CMK (cell line): ENCODE measurements at regions not wholly inside any gene's neighbourhood (a gene's known extent, or its start where the extent isn't known, plus 50 kb on each side); places are given as distances from the start of the nearest gene placed in this dataset.

Source experiments
- DNase-seq: peaks from one replicate; pipeline ENCODE4 v3.0.0-alpha.2; 2010; ENCODE audit warnings: low read depth

DNA sequence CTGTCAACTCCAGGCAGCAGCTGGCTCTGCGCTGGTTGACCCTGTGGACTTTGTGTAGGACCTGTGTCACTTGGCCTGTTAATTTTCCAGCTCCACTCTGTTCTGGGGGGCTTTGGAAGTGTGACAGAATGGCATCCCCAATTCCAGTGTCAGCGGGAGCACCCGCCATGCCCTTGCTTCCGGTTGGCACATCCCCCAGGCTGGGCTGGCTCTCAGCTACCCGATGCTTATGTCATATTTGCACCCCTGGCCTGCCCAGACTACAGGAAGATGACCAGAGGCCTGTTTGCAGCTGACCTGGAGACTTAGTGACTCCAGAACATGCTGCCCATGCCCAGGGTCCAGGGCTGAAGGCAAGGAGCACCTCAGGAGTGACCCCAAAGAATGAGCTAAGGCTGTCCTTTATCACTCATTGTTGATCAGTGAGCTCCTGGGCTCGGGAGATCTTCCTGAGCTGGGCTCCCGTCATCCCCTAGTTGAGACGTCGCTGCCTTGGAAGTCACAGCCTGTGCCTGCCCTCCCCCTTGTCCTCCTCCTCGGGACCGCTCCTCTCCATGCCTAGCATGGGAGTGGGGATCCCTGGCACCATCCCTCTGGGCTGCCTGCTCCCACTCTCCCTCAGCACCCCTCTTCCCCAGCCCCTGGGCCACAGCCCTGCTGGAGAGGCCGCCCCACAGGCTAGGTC, 163.4 kb upstream of the RTL1 start:
- no peak for DNase-seq

DNA sequence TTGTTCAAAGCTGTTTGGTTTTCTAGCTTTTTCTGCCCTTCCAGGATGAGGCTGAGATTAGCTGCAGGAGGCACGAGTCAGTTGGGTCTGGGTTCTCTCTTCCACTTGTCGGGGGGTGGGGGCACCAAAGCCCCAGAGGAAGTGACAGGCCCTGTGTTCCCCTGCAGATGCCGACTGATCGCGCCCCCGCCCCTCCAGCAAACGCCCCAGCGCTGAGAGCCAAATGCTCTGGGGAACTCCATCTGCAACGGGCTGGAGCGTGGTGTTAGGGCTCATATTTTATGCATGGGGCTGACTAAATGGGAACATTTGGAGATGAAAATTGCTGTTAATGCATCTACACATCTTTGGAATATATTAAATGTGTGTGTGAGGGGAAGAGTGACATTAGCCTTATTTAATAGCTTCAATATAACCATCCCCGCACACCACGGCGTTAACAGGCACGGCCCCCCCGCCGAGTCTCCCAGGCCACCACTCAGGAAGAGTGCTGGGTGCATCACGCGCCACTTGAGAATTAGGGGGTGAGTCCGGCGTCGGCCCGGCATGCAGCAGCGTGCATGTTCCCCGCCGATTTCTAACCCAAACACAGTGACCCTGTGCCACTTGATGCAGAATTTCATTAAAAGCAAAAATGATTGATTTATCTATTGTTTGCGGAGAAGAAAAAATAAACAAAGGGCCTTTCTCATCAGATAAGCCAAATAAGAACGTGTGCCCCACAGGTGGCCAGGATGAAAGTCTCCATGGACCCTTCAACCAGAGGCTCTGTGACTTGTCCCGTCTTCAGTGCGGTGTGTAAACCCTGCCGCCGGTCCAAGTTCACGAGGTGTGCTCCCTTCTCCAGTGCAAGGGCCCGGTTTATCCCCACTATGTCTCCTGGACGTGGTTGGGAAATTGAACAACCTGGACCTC, 165.0 kb upstream of the RTL1 start:
- no peak for DNase-seq

DNA sequence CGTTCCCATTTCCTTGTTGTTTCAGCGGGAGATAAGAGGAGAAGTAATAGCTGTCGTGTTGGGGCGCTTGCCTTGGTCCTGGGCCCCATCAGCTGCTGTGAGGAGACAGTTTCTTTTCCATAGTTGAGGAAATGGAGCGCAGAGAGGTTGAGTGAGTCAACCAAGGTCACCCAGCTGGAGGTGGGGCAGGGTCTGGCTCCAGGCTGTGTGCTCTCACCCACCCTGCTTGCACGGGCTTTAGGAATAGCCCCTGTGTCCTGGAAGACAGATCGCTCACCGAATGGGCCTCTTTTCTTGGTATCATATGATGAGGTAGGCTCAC, 165.7 kb upstream of the RTL1 start:
- no peak for DNase-seq

- no peak for DNase-seq
These were observed 166.3 kb upstream of the RTL1 start for GRCh38 chr14:101069666-101070362.

GRCh38 chr14:101070540-101071492, 167.3 kb upstream of the RTL1 start:
- DNase-seq: no peak

DNA sequence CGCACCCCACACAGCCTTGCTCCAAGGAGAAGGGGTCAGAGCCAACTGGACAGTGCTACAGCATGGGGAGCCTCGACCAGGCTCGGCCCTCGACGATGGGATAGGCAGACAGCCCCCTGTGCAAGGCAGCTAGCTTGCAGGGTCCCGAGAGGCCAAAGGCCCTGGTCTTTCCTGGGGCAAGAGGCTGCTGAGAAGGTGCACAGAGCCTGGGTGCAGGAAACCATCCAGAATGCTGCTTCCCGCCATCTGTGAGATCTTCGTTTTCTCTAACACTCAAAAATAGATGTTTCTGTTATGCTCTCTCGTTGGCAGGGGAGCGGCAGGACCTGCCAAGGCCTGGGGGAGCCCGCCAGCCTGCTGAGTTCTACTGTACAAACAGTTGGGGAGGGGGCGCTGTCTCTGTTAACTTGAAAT, 168.0 kb upstream of the RTL1 start:
- DNase-seq: no peak

GRCh38 chr14:101072070-101072469, 168.5 kb upstream of the RTL1 start:
- no peak for DNase-seq

DNA sequence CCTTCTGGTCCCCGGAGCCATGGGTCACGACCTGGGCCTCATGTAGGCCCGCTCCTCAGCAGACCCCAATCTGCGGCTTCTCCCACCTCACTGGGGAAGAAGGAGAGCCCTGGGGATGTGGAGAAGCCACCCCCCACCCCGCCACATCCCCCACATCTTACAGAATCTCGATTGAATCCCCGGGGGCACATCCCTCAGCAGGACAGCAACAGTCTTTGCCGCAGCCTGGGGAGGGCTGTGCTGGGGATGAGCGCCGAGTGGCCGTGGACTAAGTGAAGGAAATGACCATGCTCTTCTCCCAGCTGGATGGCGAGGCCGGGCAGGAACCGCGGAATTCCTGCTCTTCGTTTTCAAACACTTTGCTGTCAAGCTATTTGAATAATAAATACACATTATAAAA, 169.0 kb upstream of the RTL1 start:
- no peak for DNase-seq

- no peak for DNase-seq
These were observed 169.5 kb upstream of the RTL1 start for GRCh38 chr14:101072945-101073597.

DNA sequence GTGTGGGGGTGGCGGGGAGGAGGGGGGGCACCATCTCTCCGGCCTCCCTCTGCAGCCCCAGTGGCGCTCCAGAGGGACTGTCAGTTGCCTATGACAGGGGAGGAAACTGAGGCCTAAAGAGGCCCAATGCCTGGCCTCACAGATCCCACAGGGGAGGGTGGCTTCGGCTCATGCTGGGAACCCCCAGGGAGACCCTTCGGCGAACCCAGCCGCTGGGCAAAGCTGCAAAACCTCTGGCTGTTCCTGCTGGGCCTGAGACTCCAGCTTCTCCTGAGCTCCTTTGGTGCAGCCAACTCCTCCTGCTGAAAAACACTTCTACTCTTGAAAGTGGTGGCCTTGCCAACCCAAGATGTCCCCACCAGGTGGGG, 170.1 kb upstream of the RTL1 start:
- no peak for DNase-seq

GRCh38 chr14:101074196-101075024, 170.9 kb upstream of the RTL1 start:
- no peak for DNase-seq

- DNase-seq: no peak
These were observed 171.7 kb upstream of the RTL1 start for GRCh38 chr14:101075025-101075800.

DNA sequence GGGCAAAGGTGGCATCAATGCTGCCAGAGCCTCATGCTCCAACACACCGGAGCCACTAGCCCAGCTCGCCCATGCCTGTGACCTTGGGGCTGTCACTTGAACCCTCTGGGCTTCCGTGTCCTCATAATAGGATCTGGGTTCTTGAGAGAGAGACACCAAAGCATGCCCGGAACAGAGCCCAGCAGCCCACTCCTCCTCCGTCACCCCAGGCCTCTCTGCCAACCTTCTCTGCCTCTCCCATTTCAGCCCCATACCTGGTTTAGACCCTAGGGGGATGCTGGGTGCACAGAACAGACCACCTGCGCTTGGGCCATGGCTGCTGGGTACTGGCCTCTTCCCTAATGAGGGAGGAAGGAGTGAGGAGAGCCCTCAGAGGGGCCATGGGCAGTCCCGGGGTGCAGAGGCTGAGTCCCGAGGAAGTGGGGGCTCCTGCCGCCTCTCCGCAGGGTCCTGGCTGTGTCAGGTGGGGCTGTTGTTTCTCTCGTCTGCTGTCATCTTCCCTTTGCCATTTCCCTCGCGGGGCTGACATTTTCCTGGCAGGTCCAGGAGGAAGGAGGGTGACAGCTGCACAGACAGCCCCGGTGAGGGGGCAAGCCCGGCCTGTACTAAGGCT, 172.4 kb upstream of the RTL1 start:
- DNase-seq: no peak

DNA sequence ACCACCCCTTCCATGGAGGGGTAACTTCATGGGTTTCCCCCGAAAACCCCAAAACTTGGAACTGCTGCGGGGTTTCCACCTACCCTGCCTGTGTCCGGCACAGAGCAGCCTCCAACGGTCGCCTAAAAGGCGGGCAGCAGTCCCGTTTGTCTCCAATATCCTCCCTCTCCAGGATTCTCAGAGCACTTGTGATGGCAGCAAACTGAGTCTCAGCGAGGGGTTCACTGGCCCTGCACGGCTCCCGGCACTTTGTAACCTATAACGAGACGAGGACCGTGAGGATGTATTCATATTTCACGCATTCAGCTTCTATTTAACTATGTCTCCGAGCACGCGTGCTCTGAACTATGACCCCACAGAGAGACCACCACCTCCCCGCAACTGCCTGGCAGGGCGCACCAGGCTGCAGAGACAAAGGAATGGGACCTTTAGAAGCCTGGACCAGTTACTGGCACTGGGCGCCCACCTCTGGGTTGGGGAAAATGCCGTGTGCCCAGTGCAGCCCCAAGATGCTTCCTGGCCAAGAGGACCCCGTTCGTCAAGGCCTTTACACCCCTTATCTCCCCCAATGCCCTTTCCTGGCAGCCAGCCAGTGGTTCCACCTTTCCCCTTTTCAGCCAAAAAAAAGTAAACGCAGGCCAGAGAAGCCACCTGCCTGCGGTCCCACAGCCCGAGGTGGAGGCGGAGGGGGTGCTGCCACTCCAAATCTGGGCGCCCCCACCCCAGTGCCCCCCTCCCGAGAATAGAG, 173.1 kb upstream of the RTL1 start:
- no peak for DNase-seq

GRCh38 chr14:101077481-101078074, 174.1 kb upstream of the RTL1 start:
- DNase-seq: peak; percentile 41

DNA sequence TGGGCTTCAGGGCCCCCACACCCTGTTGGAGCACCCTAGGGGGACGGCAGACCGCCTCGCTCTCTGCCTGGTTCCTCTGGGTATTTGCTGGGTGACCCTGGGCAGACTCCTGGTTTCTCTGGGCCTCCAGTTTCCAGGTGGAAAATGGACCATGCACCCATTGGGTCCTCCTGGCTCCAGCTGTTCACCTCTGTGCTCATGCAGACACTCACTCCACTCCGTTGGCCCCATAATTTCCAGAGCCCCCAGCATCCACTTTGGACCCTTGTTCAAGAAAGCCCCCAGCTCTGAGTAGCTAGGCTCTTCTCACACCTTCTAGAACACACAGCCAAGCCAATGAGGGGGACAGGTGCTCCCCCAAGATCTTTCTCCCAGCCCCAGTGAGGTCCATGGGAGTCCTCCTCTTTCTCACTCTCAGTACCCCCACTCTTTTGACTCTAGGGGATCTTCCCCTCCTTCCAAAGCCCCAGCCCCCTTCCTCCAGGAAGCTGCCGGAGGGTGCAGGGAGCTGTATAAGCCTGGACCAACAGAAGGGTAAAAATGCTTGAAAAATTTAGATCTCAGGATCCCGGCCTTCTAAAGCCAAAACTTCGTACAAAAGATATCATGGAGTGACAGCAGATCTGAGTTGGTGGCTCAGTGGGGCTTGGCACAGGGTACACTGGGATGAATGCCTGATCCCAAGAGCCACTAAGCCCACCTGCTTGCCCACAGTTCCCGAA, 174.8 kb upstream of the RTL1 start:
- no peak for DNase-seq

DNA sequence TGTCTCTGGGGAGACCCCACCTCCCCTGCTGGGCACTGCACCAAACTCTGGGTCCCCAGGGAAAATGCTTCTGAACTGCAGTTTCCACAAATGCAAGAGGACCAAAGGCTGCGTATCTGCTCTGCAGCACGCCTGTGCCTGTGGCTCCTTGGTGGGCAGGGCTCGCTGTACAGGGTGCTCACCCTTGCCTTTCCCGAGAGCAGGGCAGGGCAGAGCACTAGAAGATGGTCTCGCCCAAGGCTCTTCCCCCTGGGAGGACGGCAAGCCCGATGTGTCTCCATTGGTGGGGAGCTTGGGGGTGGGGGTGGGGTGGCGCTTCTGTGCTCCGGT, 175.3 kb upstream of the RTL1 start:
- DNase-seq: no peak
